ENCODE measurements at regions not wholly inside any gene's neighbourhood (a gene's known extent, or its start where the extent isn't known, plus 50 kb on each side); places are given as distances from the start of the nearest gene placed in this dataset.

DNA sequence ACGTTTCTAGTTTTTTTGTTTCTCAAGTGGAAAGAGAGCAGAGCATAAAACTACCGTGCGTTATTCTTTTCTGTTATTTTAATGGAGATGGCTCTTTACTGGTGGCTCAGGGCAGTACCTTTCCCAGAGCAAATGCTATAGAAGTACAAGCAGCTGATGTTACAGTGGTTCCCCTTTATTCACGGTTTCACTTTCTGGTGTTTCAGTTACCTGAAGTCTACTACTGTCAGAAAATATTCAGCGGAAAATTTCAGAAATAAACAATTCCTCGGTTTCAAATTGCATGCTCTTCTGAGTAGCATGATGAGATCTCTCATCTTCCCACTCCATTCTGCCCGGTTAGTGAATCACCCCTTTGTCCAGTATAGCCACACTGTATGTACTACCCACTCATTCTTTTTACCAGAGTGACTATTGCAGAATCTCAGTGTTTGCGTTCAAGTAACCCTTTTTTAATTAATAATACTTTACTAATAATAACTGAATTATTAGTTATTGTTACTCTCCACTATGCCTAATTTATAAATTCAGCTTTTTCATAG lies 597.5 kb upstream of the ROBO2 start:
- TF ChIP-seq RCOR1 (IDR thresholded peaks at IDR 0.05; ENCODE audit: low read length) = no peak
- TF ChIP-seq, protein P1, sequence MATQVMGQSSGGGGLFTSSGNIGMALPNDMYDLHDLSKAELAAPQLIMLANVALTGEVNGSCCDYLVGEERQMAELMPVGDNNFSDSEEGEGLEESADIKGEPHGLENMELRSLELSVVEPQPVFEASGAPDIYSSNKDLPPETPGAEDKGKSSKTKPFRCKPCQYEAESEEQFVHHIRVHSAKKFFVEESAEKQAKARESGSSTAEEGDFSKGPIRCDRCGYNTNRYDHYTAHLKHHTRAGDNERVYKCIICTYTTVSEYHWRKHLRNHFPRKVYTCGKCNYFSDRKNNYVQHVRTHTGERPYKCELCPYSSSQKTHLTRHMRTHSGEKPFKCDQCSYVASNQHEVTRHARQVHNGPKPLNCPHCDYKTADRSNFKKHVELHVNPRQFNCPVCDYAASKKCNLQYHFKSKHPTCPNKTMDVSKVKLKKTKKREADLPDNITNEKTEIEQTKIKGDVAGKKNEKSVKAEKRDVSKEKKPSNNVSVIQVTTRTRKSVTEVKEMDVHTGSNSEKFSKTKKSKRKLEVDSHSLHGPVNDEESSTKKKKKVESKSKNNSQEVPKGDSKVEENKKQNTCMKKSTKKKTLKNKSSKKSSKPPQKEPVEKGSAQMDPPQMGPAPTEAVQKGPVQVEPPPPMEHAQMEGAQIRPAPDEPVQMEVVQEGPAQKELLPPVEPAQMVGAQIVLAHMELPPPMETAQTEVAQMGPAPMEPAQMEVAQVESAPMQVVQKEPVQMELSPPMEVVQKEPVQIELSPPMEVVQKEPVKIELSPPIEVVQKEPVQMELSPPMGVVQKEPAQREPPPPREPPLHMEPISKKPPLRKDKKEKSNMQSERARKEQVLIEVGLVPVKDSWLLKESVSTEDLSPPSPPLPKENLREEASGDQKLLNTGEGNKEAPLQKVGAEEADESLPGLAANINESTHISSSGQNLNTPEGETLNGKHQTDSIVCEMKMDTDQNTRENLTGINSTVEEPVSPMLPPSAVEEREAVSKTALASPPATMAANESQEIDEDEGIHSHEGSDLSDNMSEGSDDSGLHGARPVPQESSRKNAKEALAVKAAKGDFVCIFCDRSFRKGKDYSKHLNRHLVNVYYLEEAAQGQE (IDR thresholded peaks at IDR 0.05; ENCODE audit: low read depth, low read length) = no peak
